Activated naive CD4-positive, alpha-beta T cell treated with anti-CD3 and anti-CD28 coated beads for 36 hours (primary cell): ENCODE measurements at regions not wholly inside any gene's neighbourhood (a gene's known extent, or its start where the extent isn't known, plus 50 kb on each side); places are given as distances from the start of the nearest gene placed in this dataset.

ENCODE experiments used
- CTCF ChIA-PET: fragments of 350-600 bp; sonication (Branson Sonifier 250); formaldehyde crosslinking; loops from one replicate; lab custom pipeline; 2021; ENCODE audit warnings: antibody characterized with exemption; lab: Charles Lee
- DNase-seq: peaks from one replicate; pipeline ENCODE4 v3.0.0-alpha.2; 2020
- H3K27ac Mint-ChIP-seq: one replicate; pipeline ENCODE4 v1.8.0; 2021; ENCODE audit warnings: mild to moderate bottlenecking, mixed read lengths
- H3K27me3 Mint-ChIP-seq: one replicate; pipeline ENCODE4 v1.8.0; 2021; ENCODE audit warnings: low read depth, mixed read lengths
- H3K36me3 Mint-ChIP-seq: one replicate; pipeline ENCODE4 v1.8.0; 2021; ENCODE audit warnings: low read depth, mixed read lengths
- H3K4me1 Mint-ChIP-seq: one replicate; pipeline ENCODE4 v1.8.0; 2021; ENCODE audit warnings: low read depth, mixed read lengths
- H3K4me3 Mint-ChIP-seq: one replicate; pipeline ENCODE4 v1.8.0; 2021; ENCODE audit warnings: mild to moderate bottlenecking, moderate library complexity, mixed read lengths
- H3K9me3 Mint-ChIP-seq: one replicate; pipeline ENCODE4 v1.8.0; 2021; ENCODE audit warnings: mixed read lengths
- intact Hi-C: fragments of 100-400 bp; cut with micrococcal nuclease; formaldehyde crosslinking; loops from one replicate; pipeline ENCODE4 v1.15.1; 2023

GRCh38 chr17:36784633-36785032, 152.6 kb upstream of the LHX1 start:
- Mint-ChIP-seq H3K9me3 (no peaks in the 10 kb centered on the region), H3K4me1 (no peaks in the 10 kb centered on the region), H3K27ac (no peak overlapping the region), H3K36me3 (no peaks in the 10 kb centered on the region), H3K4me3 (no peak overlapping the region), H3K27me3 (peaks cover 9% of the 10 kb centered on the region)
- CTCF ChIA-PET = no interaction called here
- intact Hi-C loops = no loop called here
- DNase-seq = no peak

GRCh38 chr17:36786867-36787266, 150.4 kb upstream of the LHX1 start:
- CTCF ChIA-PET = no interaction called here
- H3K4me1 Mint-ChIP-seq = no peaks in the 10 kb centered on the region
- no peaks in the 10 kb centered on the region for H3K36me3 Mint-ChIP-seq
- intact Hi-C loops = no loop called here
- no peak overlapping the region for H3K4me3 Mint-ChIP-seq
- H3K9me3 Mint-ChIP-seq = no peaks in the 10 kb centered on the region
- H3K27ac Mint-ChIP-seq = no peak overlapping the region
- peaks cover 10% of the 10 kb centered on the region for H3K27me3 Mint-ChIP-seq
- no peak for DNase-seq

GRCh38 chr17:36791150-36791941, 145.9 kb upstream of the LHX1 start:
- no peaks in the 10 kb centered on the region for H3K36me3 Mint-ChIP-seq
- no peak for DNase-seq
- H3K4me3 Mint-ChIP-seq = no peak overlapping the region
- H3K9me3 Mint-ChIP-seq = no peaks in the 10 kb centered on the region
- no peak overlapping the region for H3K27ac Mint-ChIP-seq
- no peaks in the 10 kb centered on the region for H3K4me1 Mint-ChIP-seq
- CTCF ChIA-PET = interaction anchor here (0.5 to 0.7 kb wide), 2 partner anchors 243 to 310 kb away, joined by 3 read pairs; no protein-coding TSS in a partner anchor
- peaks cover 7% of the 10 kb centered on the region for H3K27me3 Mint-ChIP-seq
- intact Hi-C loops = no loop called here

- intact Hi-C loops = no loop called here
- no peak overlapping the region for H3K4me3 Mint-ChIP-seq
- DNase-seq = no peak
- no peaks in the 10 kb centered on the region for H3K36me3 Mint-ChIP-seq
- CTCF ChIA-PET = interaction anchor here (0.7 kb wide), 1 partner anchor 242 kb away, joined by 3 read pairs; no protein-coding TSS in a partner anchor
- no peak overlapping the region for H3K27ac Mint-ChIP-seq
- no peaks in the 10 kb centered on the region for H3K4me1 Mint-ChIP-seq
- H3K9me3 Mint-ChIP-seq = no peaks in the 10 kb centered on the region
- H3K27me3 Mint-ChIP-seq = peaks cover 7% of the 10 kb centered on the region
These were observed 145.3 kb upstream of the LHX1 start for GRCh38 chr17:36791942-36792475.

- DNase-seq = no peak
- CTCF ChIA-PET = interaction anchor here (1.2 kb wide), 1 partner anchor 255 kb away, joined by 4 read pairs; no protein-coding TSS in a partner anchor
- Mint-ChIP-seq H3K27ac (no peak overlapping the region), H3K27me3 (peaks cover 7% of the 10 kb centered on the region), H3K4me1 (no peaks in the 10 kb centered on the region), H3K9me3 (no peaks in the 10 kb centered on the region), H3K4me3 (no peak overlapping the region), H3K36me3 (no peaks in the 10 kb centered on the region)
- intact Hi-C loops = no loop called here
These were observed 144.4 kb upstream of the LHX1 start for GRCh38 chr17:36792849-36793248.

- CTCF ChIA-PET = no interaction called here
These were observed 143.3 kb upstream of the LHX1 start for GRCh38 chr17:36793976-36794375.

GRCh38 chr17:36807496-36808179, 129.6 kb upstream of the LHX1 start:
- CTCF ChIA-PET = no interaction called here
- no peaks in the 10 kb centered on the region for H3K36me3 Mint-ChIP-seq
- H3K27ac Mint-ChIP-seq = no peak overlapping the region
- no peak overlapping the region for H3K4me3 Mint-ChIP-seq
- no peaks in the 10 kb centered on the region for H3K4me1 Mint-ChIP-seq
- peaks cover 41% of the 10 kb centered on the region for H3K27me3 Mint-ChIP-seq
- intact Hi-C loops = no loop called here
- H3K9me3 Mint-ChIP-seq = no peaks in the 10 kb centered on the region
- no peak for DNase-seq

More at GRCh38 chr17:36793976-36794375, 143.3 kb upstream of the LHX1 start:
- DNase-seq = no peak
- H3K36me3 Mint-ChIP-seq = no peaks in the 10 kb centered on the region
- peaks cover 7% of the 10 kb centered on the region for H3K27me3 Mint-ChIP-seq
- H3K9me3 Mint-ChIP-seq = no peaks in the 10 kb centered on the region
- no peaks in the 10 kb centered on the region for H3K4me1 Mint-ChIP-seq
- H3K4me3 Mint-ChIP-seq = no peak overlapping the region
- intact Hi-C loops = no loop called here
- H3K27ac Mint-ChIP-seq = no peak overlapping the region

GRCh38 chr17:36808180-36808661, 129.1 kb upstream of the LHX1 start:
- Mint-ChIP-seq H3K4me1 (no peaks in the 10 kb centered on the region), H3K27ac (no peak overlapping the region), H3K4me3 (no peak overlapping the region), H3K27me3 (peaks cover 45% of the 10 kb centered on the region), H3K36me3 (no peaks in the 10 kb centered on the region), H3K9me3 (no peaks in the 10 kb centered on the region)
- intact Hi-C loops = no loop called here
- CTCF ChIA-PET = no interaction called here
- no peak for DNase-seq

- H3K9me3 Mint-ChIP-seq = no peaks in the 10 kb centered on the region
- no peaks in the 10 kb centered on the region for H3K36me3 Mint-ChIP-seq
- intact Hi-C loops = no loop called here
- H3K4me1 Mint-ChIP-seq = no peaks in the 10 kb centered on the region
- CTCF ChIA-PET = no interaction called here
- no peak overlapping the region for H3K4me3 Mint-ChIP-seq
- no peak for DNase-seq
- H3K27me3 Mint-ChIP-seq = peaks cover 71% of the 10 kb centered on the region
- H3K27ac Mint-ChIP-seq = no peak overlapping the region
These were observed 124.5 kb upstream of the LHX1 start for GRCh38 chr17:36812762-36813161.

- H3K9me3 Mint-ChIP-seq = no peaks in the 10 kb centered on the region
- no peak for DNase-seq
- CTCF ChIA-PET = no interaction called here
- no peak overlapping the region for H3K27ac Mint-ChIP-seq
- no peak overlapping the region for H3K4me3 Mint-ChIP-seq
- no peaks in the 10 kb centered on the region for H3K4me1 Mint-ChIP-seq
- intact Hi-C loops = no loop called here
- peaks cover 71% of the 10 kb centered on the region for H3K27me3 Mint-ChIP-seq
- H3K36me3 Mint-ChIP-seq = no peaks in the 10 kb centered on the region
These were observed 123.9 kb upstream of the LHX1 start for GRCh38 chr17:36813357-36813756.

GRCh38 chr17:36813957-36814563, 123.2 kb upstream of the LHX1 start:
- Mint-ChIP-seq H3K4me1 (no peaks in the 10 kb centered on the region), H3K27ac (no peak overlapping the region), H3K9me3 (no peaks in the 10 kb centered on the region), H3K27me3 (peaks cover 65% of the 10 kb centered on the region), H3K4me3 (no peak overlapping the region), H3K36me3 (no peaks in the 10 kb centered on the region)
- no peak for DNase-seq
- CTCF ChIA-PET = no interaction called here
- intact Hi-C loops = no loop called here

GRCh38 chr17:36814958-36815357, 122.3 kb upstream of the LHX1 start:
- intact Hi-C loops = no loop called here
- H3K27me3 Mint-ChIP-seq = peaks cover 58% of the 10 kb centered on the region
- no peaks in the 10 kb centered on the region for H3K36me3 Mint-ChIP-seq
- CTCF ChIA-PET = no interaction called here
- DNase-seq = no peak
- H3K4me1 Mint-ChIP-seq = no peaks in the 10 kb centered on the region
- no peak overlapping the region for H3K4me3 Mint-ChIP-seq
- no peak overlapping the region for H3K27ac Mint-ChIP-seq
- H3K9me3 Mint-ChIP-seq = no peaks in the 10 kb centered on the region
